Endothelial cell (in vitro differentiated cells): ENCODE measurements at regions not wholly inside any gene's neighbourhood (a gene's known extent, or its start where the extent isn't known, plus 50 kb on each side); places are given as distances from the start of the nearest gene placed in this dataset.
A peak's percentile ranks its signal among the peaks of the same experiment; 100 is the strongest.

Experiments used
- DNase-seq: peaks from one replicate; pipeline ENCODE4 v3.0.0; 2021; ENCODE audit warnings: low spot score
- H3K27ac Mint-ChIP-seq: one replicate; pipeline ENCODE4 v1.8.0; 2021; ENCODE audit warnings: mixed read lengths, inconsistent platforms; ENCODE audit not compliant: unreplicated experiment
- H3K27me3 Mint-ChIP-seq: one replicate; pipeline ENCODE4 v1.8.0; 2021; ENCODE audit warnings: mild to moderate bottlenecking, moderate library complexity, mixed read lengths, inconsistent platforms; ENCODE audit not compliant: unreplicated experiment
- H3K36me3 Mint-ChIP-seq: one replicate; pipeline ENCODE4 v1.8.0; 2021; ENCODE audit warnings: mild to moderate bottlenecking, low read depth, mixed read lengths, inconsistent platforms; ENCODE audit not compliant: unreplicated experiment
- H3K4me1 Mint-ChIP-seq: one replicate; pipeline ENCODE4 v1.8.0; 2021; ENCODE audit warnings: mild to moderate bottlenecking, mixed read lengths, inconsistent platforms; ENCODE audit not compliant: unreplicated experiment
- H3K4me3 Mint-ChIP-seq: one replicate; pipeline ENCODE4 v1.8.0; 2021; ENCODE audit warnings: mild to moderate bottlenecking, mixed read lengths, inconsistent platforms; ENCODE audit not compliant: unreplicated experiment
- H3K9me3 Mint-ChIP-seq: one replicate; pipeline ENCODE4 v1.8.0; 2021; ENCODE audit warnings: mixed read lengths, inconsistent platforms; ENCODE audit not compliant: unreplicated experiment
- CTCF ChIP-seq: fragments of 200-600 bp; sonication (generic); IDR thresholded peaks from one replicate; pipeline ENCODE4 v1.5.0; 2021; ENCODE audit warnings: antibody characterized with exemption; ENCODE audit not compliant: unreplicated experiment

- Mint-ChIP-seq H3K4me1 (peaks cover 3% of the 10 kb centered on the region), H3K27ac (no peak overlapping the region), H3K4me3 (no peak overlapping the region), H3K27me3 (peaks cover 1% of the 10 kb centered on the region), H3K9me3 (no peaks in the 10 kb centered on the region), H3K36me3 (no peaks in the 10 kb centered on the region)
- no peak for TF ChIP-seq CTCF
- DNase-seq: no peak
Measured at GRCh38 chr16:64168371-64168770, 953.5 kb downstream of the CDH11 start.

GRCh38 chr16:64167936-64168335 is 953.9 kb downstream of the CDH11 start:
- no peaks in the 10 kb centered on the region for H3K9me3 Mint-ChIP-seq
- H3K4me3 Mint-ChIP-seq: no peak overlapping the region
- H3K27me3 Mint-ChIP-seq: peaks cover 1% of the 10 kb centered on the region
- TF ChIP-seq CTCF: no peak
- H3K27ac Mint-ChIP-seq: no peak overlapping the region
- DNase-seq: no peak
- no peaks in the 10 kb centered on the region for H3K36me3 Mint-ChIP-seq
- H3K4me1 Mint-ChIP-seq: peaks cover 5% of the 10 kb centered on the region

DNA sequence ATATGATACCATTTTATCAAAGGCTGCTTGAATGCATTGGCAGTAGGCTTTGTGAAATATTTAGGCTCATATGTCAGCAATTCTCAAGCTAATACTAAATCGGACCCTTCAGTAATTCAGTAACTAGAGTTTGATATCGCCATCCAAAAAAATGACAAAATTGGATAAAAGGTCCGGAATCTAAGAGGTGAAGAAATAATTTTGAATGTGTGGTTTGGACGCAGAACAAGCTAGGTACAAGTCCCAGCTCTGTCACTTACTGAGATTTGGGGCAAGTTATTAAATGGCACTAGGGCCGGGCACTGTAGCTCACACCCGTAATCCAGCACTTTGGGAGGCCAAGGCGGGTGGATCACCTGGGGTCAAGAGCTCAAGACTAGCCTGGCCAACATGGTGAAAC is 956.5 kb downstream of the CDH11 start:
- no peak for TF ChIP-seq CTCF
- no peaks in the 10 kb centered on the region for H3K36me3 Mint-ChIP-seq
- peaks cover 10% of the 10 kb centered on the region for H3K4me1 Mint-ChIP-seq
- no peak overlapping the region for H3K4me3 Mint-ChIP-seq
- peaks cover 1% of the 10 kb centered on the region for H3K27me3 Mint-ChIP-seq
- no peak for DNase-seq
- H3K9me3 Mint-ChIP-seq: no peaks in the 10 kb centered on the region
- H3K27ac Mint-ChIP-seq: no peak overlapping the region

DNA sequence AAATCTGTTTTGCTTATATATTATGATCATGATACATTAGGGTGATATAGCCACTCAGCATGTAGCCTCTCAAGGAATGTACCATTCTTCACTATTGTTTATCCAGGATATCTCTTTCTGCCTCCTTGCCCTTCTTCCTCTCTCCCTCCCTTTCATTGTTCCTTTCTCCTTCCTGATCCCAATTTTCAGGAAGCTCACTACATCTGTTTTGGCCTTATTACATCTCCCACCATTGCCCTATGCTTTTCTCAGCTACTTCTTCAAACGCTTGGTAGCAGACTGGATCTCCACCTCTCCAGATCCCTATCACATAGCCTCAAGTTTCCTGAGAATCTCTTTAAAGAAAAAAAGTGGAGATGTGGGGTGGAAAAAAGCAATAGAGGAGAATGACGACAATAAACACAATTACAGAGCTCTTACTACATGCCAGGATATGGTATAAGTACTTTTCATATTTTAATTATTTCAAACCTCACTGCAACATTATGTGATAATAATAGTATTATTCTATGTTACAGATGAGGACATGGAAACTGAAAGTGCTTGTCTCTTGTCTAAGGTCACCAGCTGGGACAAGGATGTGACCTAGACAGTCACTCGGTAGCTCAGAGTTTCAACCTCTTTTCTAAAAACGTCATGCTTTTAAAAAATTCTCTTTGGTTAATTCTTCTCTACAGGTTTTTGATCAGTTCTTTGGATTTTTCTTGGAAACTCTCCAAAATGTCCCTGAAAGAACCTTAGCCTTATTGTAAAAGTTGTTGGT is 959.1 kb downstream of the CDH11 start:
- no peak for DNase-seq
- H3K27ac Mint-ChIP-seq: peak overlapping the region; percentile 82
- TF ChIP-seq CTCF: no peak

DNA sequence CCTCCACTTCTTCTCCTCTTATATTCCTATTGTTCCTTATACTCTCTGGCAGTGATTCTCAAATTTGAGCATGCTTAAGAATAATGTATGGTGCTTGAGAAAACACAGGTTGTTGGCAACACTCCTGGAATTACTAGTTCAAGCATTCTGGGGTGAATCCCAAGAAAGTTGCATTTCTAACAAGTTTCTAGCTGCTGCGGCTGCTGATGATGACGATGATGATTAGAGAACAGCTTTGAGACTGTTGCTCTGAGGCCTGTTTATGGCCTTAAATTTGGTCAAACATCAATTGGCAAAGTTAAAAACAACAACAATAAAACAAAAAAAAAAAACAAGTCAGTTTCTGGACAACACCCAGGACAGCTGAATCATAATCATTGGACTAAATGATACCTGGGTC is 961.9 kb downstream of the CDH11 start:
- DNase-seq: no peak
- Mint-ChIP-seq H3K27ac (no peak overlapping the region), H3K4me3 (no peak overlapping the region), H3K36me3 (no peaks in the 10 kb centered on the region), H3K9me3 (no peaks in the 10 kb centered on the region), H3K27me3 (peaks cover 1% of the 10 kb centered on the region), H3K4me1 (peaks cover 10% of the 10 kb centered on the region)
- TF ChIP-seq CTCF: no peak

More for the DNA sequence above, 959.1 kb downstream of the CDH11 start:
- Mint-ChIP-seq H3K36me3 (no peaks in the 10 kb centered on the region), H3K4me3 (no peak overlapping the region), H3K4me1 (peaks cover 10% of the 10 kb centered on the region), H3K9me3 (no peaks in the 10 kb centered on the region), H3K27me3 (peaks cover 1% of the 10 kb centered on the region)
